GM10248 (cell line): ENCODE measurements at regions not wholly inside any gene's neighbourhood (a gene's known extent, or its start where the extent isn't known, plus 50 kb on each side); places are given as distances from the start of the nearest gene placed in this dataset.

Experiments
- CTCF ChIA-PET: fragments of 300-600 bp; sonication (Branson Sonifier 250); formaldehyde crosslinking; extraction: SDS; loops from one replicate; lab custom pipeline; 2021; ENCODE audit warnings: antibody characterized with exemption; lab: Yijun Ruan, JAX
- POLR2A ChIA-PET: fragments of 350-650 bp; sonication (Branson Sonifier 250); formaldehyde crosslinking; extraction: SDS; loops from one replicate; lab custom pipeline; 2020; ENCODE audit warnings: antibody characterized with exemption; lab: Yijun Ruan, JAX
- DNase-seq: peaks from one replicate; pipeline ENCODE4 v3.0.0; 2012; ENCODE audit errors: extremely low spot score
- TF ChIP-seq, protein P1 (sequence below): IDR thresholded peaks from 2 replicates; pipeline ENCODE4 v1.5.1; 2012; ENCODE audit warnings: mild to moderate bottlenecking, low read depth; ENCODE audit errors: extremely low read depth, missing control alignments, control extremely low read depth

DNA sequence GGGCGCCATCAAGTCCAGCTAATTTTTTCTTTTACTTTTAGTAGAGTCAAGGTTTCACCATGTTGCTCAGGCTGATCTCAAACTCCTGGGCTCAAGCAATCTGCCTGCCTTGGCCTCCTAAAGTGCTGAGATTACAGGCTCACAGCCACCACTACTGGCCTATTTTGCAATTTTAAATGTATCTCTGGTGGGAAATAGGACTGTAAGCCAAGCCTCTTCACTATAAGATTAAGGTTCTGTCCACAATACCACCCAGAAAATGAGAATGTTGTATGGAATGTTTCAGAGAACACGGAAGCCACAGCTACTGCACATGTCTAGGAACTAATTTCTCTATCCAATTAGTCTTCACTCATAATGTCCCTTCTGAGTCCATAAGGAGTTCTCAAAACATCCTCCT is 607.3 kb downstream of the PRELID2 start:
- CTCF ChIA-PET: interaction anchor here (1.0 to 1.2 kb wide), 2 partner anchors 9 to 16 kb away, joined by 3 to 4 read pairs; no protein-coding TSS in a partner anchor
- POLR2A ChIA-PET: no interaction called here
- TF ChIP-seq, protein P1, sequence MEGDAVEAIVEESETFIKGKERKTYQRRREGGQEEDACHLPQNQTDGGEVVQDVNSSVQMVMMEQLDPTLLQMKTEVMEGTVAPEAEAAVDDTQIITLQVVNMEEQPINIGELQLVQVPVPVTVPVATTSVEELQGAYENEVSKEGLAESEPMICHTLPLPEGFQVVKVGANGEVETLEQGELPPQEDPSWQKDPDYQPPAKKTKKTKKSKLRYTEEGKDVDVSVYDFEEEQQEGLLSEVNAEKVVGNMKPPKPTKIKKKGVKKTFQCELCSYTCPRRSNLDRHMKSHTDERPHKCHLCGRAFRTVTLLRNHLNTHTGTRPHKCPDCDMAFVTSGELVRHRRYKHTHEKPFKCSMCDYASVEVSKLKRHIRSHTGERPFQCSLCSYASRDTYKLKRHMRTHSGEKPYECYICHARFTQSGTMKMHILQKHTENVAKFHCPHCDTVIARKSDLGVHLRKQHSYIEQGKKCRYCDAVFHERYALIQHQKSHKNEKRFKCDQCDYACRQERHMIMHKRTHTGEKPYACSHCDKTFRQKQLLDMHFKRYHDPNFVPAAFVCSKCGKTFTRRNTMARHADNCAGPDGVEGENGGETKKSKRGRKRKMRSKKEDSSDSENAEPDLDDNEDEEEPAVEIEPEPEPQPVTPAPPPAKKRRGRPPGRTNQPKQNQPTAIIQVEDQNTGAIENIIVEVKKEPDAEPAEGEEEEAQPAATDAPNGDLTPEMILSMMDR: no peak

DNA sequence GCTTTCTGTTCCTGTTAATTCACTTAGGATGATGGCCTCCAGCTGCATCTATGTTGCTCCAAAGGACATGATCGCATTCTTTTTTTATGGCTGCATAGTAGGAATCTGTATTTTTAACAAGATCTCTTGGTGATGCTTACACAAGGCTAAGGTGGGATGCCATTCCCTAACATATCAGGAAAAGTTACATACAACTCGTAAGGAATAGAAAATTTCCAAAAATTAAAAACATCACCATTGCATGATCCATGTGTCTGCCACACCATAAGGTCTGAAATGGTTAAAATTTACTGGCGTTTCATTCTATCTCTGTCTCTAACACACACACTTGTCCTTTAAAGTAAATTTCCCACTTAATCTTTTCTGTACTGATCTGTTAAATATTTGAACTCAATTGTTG is 608.4 kb downstream of the PRELID2 start:
- ChIA-PET CTCF (interaction anchor here (1.0 kb wide), 1 partner anchor 12 kb away, joined by 3 read pairs; no protein-coding TSS in a partner anchor), POLR2A (no interaction called here)
- no peak for DNase-seq
- TF ChIP-seq, protein P1: no peak

More for the DNA sequence above, 607.3 kb downstream of the PRELID2 start:
- no peak for DNase-seq

DNA sequence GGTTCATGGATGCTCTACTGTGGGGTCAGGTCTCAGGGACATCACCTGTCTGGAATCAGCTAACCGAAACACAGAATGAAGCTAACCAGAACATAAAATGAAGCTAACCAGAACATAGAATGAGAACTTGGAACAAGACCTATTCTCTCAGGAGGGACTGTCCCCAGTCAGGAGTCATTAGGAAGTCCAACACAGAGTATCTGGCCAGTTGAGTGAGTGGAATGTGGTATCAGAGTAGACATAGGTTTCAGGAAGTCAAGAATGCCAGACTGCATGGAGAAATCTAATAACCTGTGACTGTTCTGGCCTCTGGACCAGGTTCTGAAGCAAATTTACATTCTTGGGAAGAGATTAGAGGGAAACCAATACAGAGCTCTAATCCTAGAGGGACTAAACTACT is 609.6 kb downstream of the PRELID2 start:
- CTCF ChIA-PET: interaction anchor here (1.0 to 1.2 kb wide), 2 partner anchors 11 to 14 kb away, joined by 3 to 4 read pairs; no protein-coding TSS in a partner anchor
- TF ChIP-seq, protein P1: no peak
- POLR2A ChIA-PET: no interaction called here
- no peak for DNase-seq

DNA sequence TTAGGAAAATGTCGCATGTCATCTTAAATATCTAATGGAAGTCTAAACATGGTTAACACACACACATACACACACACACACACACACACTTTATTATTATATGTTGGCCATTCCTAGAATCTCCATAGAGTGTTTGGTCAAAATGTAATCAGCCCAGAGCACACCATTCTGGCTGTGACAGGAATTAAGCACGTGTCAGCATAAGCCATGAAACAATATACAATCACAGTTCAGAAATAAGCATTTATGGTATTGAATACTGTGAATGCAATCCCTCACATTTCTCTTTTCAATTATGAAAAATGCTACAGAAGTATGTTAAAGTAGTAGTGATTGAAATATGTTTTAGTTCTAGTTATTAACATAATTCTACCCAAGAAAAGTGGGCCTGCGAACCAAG is 611.6 kb downstream of the PRELID2 start:
- POLR2A ChIA-PET: no interaction called here
- TF ChIP-seq, protein P1: no peak
- CTCF ChIA-PET: no interaction called here
- no peak for DNase-seq

DNA sequence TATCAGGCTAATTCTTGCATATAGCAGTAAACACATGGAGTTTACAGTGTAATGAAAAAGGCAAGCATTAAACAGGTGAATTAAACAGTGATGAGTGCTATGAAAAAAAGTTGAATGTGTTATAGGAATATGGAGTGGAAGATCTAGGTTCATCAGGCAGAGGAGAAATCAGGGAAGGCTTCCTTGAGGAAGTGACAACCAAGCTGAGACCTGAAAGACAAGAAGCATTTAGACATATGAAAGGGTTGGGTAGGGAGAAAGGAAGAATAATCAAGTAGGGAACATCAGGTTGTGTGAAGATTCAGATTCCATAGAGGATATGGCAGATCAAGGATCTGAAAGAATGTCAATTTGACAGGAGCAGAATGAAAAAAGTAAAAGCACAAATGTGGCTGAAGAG is 612.5 kb downstream of the PRELID2 start:
- DNase-seq: no peak
- ChIA-PET CTCF (no interaction called here), POLR2A (no interaction called here)
- TF ChIP-seq, protein P1: no peak

DNA sequence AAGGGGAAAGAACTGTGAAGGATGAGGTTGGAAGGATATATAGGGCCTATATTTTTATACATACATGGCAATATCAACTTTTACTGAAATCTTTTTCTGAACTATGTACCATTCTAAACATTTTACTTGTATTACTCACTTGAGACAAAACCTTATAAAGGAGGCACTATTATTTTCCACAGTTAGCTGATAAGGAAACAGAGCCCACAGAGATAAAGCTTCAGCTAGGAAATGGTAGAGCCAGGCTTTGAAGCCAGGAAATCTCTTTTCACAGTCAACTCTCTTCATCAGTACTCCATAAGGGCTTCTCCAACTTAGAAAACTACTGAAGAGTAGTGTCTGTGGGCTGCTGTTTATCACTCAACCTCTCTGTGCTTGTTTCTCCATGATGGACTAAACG is 613.7 kb downstream of the PRELID2 start:
- CTCF ChIA-PET: no interaction called here

More for the DNA sequence above, 613.7 kb downstream of the PRELID2 start:
- POLR2A ChIA-PET: no interaction called here
- DNase-seq: no peak
- TF ChIP-seq, protein P1: no peak
